Activated T-helper 17 cell treated with anti-CD3 and anti-CD28 coated beads, Interleukin-2, amount 50 U/mL, for 72 hours (primary cell): ENCODE measurements at regions not wholly inside any gene's neighbourhood (a gene's known extent, or its start where the extent isn't known, plus 50 kb on each side); places are given as distances from the start of the nearest gene placed in this dataset.

Source experiments
- ATAC-seq: fragments of 150-1000 bp; cut with Tn5 transposase; replicated peaks from 2 replicates; pipeline ENCODE4 v1.10.0; 2021; ENCODE audit warnings: mild to moderate bottlenecking, moderate library complexity
- H3K27ac Mint-ChIP-seq: one replicate; pipeline ENCODE4 v1.8.0; 2022; ENCODE audit warnings: mixed read lengths
- H3K27me3 Mint-ChIP-seq: one replicate; pipeline ENCODE4 v1.8.0; 2022; ENCODE audit warnings: mixed read lengths
- H3K36me3 Mint-ChIP-seq: one replicate; pipeline ENCODE4 v1.8.0; 2022; ENCODE audit warnings: low read depth, mild to moderate bottlenecking, mixed read lengths
- H3K4me1 Mint-ChIP-seq: one replicate; pipeline ENCODE4 v1.8.0; 2022; ENCODE audit warnings: mixed read lengths
- H3K4me3 Mint-ChIP-seq: one replicate; pipeline ENCODE4 v1.8.0; 2022; ENCODE audit warnings: mild to moderate bottlenecking, mixed read lengths
- H3K9me3 Mint-ChIP-seq: one replicate; pipeline ENCODE4 v1.8.0; 2022; ENCODE audit warnings: mixed read lengths

GRCh38 chr16:14334366-14335080, 263.4 kb downstream of the MRTFB start:
- Mint-ChIP-seq H3K4me1 (no peaks in the 10 kb centered on the region), H3K4me3 (no peak overlapping the region)
- ATAC-seq, result no peak

GRCh38 chr16:14333361-14333760, 262.2 kb downstream of the MRTFB start:
- no peak overlapping the region for H3K27ac Mint-ChIP-seq
- ATAC-seq, result no peak
- H3K4me1 Mint-ChIP-seq, result no peaks in the 10 kb centered on the region
- H3K4me3 Mint-ChIP-seq, result no peak overlapping the region
- H3K36me3 Mint-ChIP-seq, result no peaks in the 10 kb centered on the region
- H3K9me3 Mint-ChIP-seq, result no peaks in the 10 kb centered on the region
- no peaks in the 10 kb centered on the region for H3K27me3 Mint-ChIP-seq

More at GRCh38 chr16:14334366-14335080, 263.4 kb downstream of the MRTFB start:
- no peaks in the 10 kb centered on the region for H3K36me3 Mint-ChIP-seq
- no peak overlapping the region for H3K27ac Mint-ChIP-seq
- no peaks in the 10 kb centered on the region for H3K27me3 Mint-ChIP-seq
- no peaks in the 10 kb centered on the region for H3K9me3 Mint-ChIP-seq

GRCh38 chr16:14331020-14331419, 259.9 kb downstream of the MRTFB start:
- no peak for ATAC-seq
- H3K4me1 Mint-ChIP-seq, result no peaks in the 10 kb centered on the region
- no peak overlapping the region for H3K4me3 Mint-ChIP-seq

GRCh38 chr16:14329727-14330350, 258.7 kb downstream of the MRTFB start:
- H3K9me3 Mint-ChIP-seq, result no peaks in the 10 kb centered on the region
- H3K36me3 Mint-ChIP-seq, result no peaks in the 10 kb centered on the region
- peak overlapping the region; percentile 41 for H3K27ac Mint-ChIP-seq
- no peak overlapping the region for H3K4me3 Mint-ChIP-seq
- H3K27me3 Mint-ChIP-seq, result no peaks in the 10 kb centered on the region
- ATAC-seq, result no peak
- H3K4me1 Mint-ChIP-seq, result no peaks in the 10 kb centered on the region

More at GRCh38 chr16:14331020-14331419, 259.9 kb downstream of the MRTFB start:
- Mint-ChIP-seq H3K36me3 (no peaks in the 10 kb centered on the region), H3K9me3 (no peaks in the 10 kb centered on the region), H3K27me3 (no peaks in the 10 kb centered on the region), H3K27ac (no peak overlapping the region)

GRCh38 chr16:14325502-14326401, 254.6 kb downstream of the MRTFB start:
- H3K27me3 Mint-ChIP-seq, result peaks cover 4% of the 10 kb centered on the region
- no peak overlapping the region for H3K4me3 Mint-ChIP-seq
- H3K4me1 Mint-ChIP-seq, result no peaks in the 10 kb centered on the region
- no peaks in the 10 kb centered on the region for H3K9me3 Mint-ChIP-seq
- H3K27ac Mint-ChIP-seq, result no peak overlapping the region
- ATAC-seq, result no peak
- no peaks in the 10 kb centered on the region for H3K36me3 Mint-ChIP-seq

GRCh38 chr16:14324581-14324980, 253.5 kb downstream of the MRTFB start:
- no peak overlapping the region for H3K4me3 Mint-ChIP-seq
- H3K27me3 Mint-ChIP-seq, result peaks cover 4% of the 10 kb centered on the region
- no peak for ATAC-seq
- no peaks in the 10 kb centered on the region for H3K9me3 Mint-ChIP-seq
- no peaks in the 10 kb centered on the region for H3K4me1 Mint-ChIP-seq
- H3K36me3 Mint-ChIP-seq, result no peaks in the 10 kb centered on the region
- no peak overlapping the region for H3K27ac Mint-ChIP-seq

- no peak for ATAC-seq
- H3K27me3 Mint-ChIP-seq, result peaks cover 4% of the 10 kb centered on the region
- no peaks in the 10 kb centered on the region for H3K4me1 Mint-ChIP-seq
- H3K36me3 Mint-ChIP-seq, result no peaks in the 10 kb centered on the region
- H3K27ac Mint-ChIP-seq, result no peak overlapping the region
- no peak overlapping the region for H3K4me3 Mint-ChIP-seq
- no peaks in the 10 kb centered on the region for H3K9me3 Mint-ChIP-seq
Measured at GRCh38 chr16:14322186-14322585, 251.1 kb downstream of the MRTFB start.

GRCh38 chr16:14321542-14321941, 250.4 kb downstream of the MRTFB start:
- H3K27ac Mint-ChIP-seq, result no peak overlapping the region
- no peaks in the 10 kb centered on the region for H3K9me3 Mint-ChIP-seq
- H3K36me3 Mint-ChIP-seq, result no peaks in the 10 kb centered on the region
- H3K4me1 Mint-ChIP-seq, result no peaks in the 10 kb centered on the region
- H3K4me3 Mint-ChIP-seq, result no peak overlapping the region
- peaks cover 4% of the 10 kb centered on the region for H3K27me3 Mint-ChIP-seq
- no peak for ATAC-seq

GRCh38 chr16:14320406-14320805, 249.3 kb downstream of the MRTFB start:
- Mint-ChIP-seq H3K27me3 (peaks cover 4% of the 10 kb centered on the region), H3K9me3 (no peaks in the 10 kb centered on the region), H3K36me3 (no peaks in the 10 kb centered on the region), H3K4me1 (no peaks in the 10 kb centered on the region), H3K4me3 (no peak overlapping the region), H3K27ac (no peak overlapping the region)
- ATAC-seq, result no peak
